Endothelial cell of umbilical vein (primary cell): ENCODE measurements at regions not wholly inside any gene's neighbourhood (a gene's known extent, or its start where the extent isn't known, plus 50 kb on each side); places are given as distances from the start of the nearest gene placed in this dataset.

Experiments
- BruUV-seq: library from RNA; stranded (reverse); fragments of 400-500 nt; replicated peaks from 2 replicates; lab custom pipeline; 2021; lab: Mats Ljungman, UMichigan
- CTCF ChIA-PET: fragments of 300-600, 350-600 bp; sonication (Branson Sonifier 250); formaldehyde crosslinking; loops from one replicate; lab custom pipeline; 2021; ENCODE audit warnings: antibody characterized with exemption, inconsistent platforms; lab: Charles Lee
- POLR2A ChIA-PET: fragments of 300-600, 350-600 bp; sonication (Branson Sonifier 250); formaldehyde crosslinking; loops from one replicate; lab custom pipeline; 2021; ENCODE audit warnings: antibody characterized with exemption, inconsistent platforms; lab: Charles Lee
- DNase-seq: peaks from one replicate; pipeline ENCODE4 v3.0.0-alpha.2; 2011; ENCODE audit warnings: low read depth, low spot score
- FAIRE-seq: peaks from 2 replicates; lab custom pipeline; 2011; peaks lifted over from hg19 to GRCh38; lab: Jason Lieb, UNC
- H2AFZ ChIP-seq: 2 replicates; pipeline ENCODE4 v1.6.0; 2012; ENCODE audit warnings: low read depth, low read length, control low read depth, inconsistent platforms
- H3K27ac ChIP-seq: 2 replicates; pipeline ENCODE4 v1.5.1; 2011; ENCODE audit warnings: low read depth, mild to moderate bottlenecking, control low read depth, low read length, moderate library complexity; ENCODE audit not compliant: insufficient read depth
- H3K27me3 ChIP-seq, 2 experiments: 2 replicates each; pipeline versions ENCODE4 v1.6.0 to v1.6.1; 2011; ENCODE audit warnings: low read length in 2 of 2, mixed read lengths in 1 of 2; ENCODE audit not compliant: control insufficient read depth in 2 of 2, insufficient read depth in 2 of 2
- H3K36me3 ChIP-seq, 2 experiments: 2 replicates in 1 of 2; 3 replicates in 1 of 2; pipeline ENCODE4 v1.5.1; 2011; ENCODE audit warnings: low read length in 2 of 2, mild to moderate bottlenecking in 1 of 2, moderate library complexity in 1 of 2; ENCODE audit not compliant: control insufficient read depth in 2 of 2, insufficient read depth in 2 of 2; ENCODE audit errors: extremely low read depth in 1 of 2
- H3K4me1 ChIP-seq: 3 replicates; pipeline ENCODE4 v1.5.1; 2011; ENCODE audit warnings: mild to moderate bottlenecking, low read length; ENCODE audit not compliant: control insufficient read depth, insufficient read depth; ENCODE audit errors: extremely low read depth
- H3K4me2 ChIP-seq: 2 replicates; pipeline ENCODE4 v1.6.1; 2011; ENCODE audit warnings: low read length, control low read depth, mixed read lengths; ENCODE audit not compliant: insufficient read depth
- H3K4me3 ChIP-seq, 3 experiments: fragments of 200-600 bp in 1 of 3; sonication (generic), shearing (Covaris generic) in 1 of 3; replicated peaks in 1 of 3; 2 replicates each; pipeline ENCODE4 v1.5.1; 2011 to 2016; ENCODE audit warnings: control low read depth in 3 of 3, low read length in 3 of 3, mild to moderate bottlenecking in 2 of 3, inconsistent platforms in 1 of 3, low read depth in 1 of 3, moderate library complexity in 1 of 3; ENCODE audit not compliant: insufficient read depth in 1 of 3
- H3K79me2 ChIP-seq: 2 replicates; pipeline ENCODE4 v1.6.0; 2012; ENCODE audit warnings: low read length, inconsistent platforms; ENCODE audit not compliant: control insufficient read depth, insufficient read depth
- H3K9ac ChIP-seq: replicated peaks from 2 replicates; pipeline ENCODE3; 2011; ENCODE audit warnings: low read length, control low read depth; ENCODE audit not compliant: insufficient read depth; ENCODE audit errors: extremely low read depth
- H3K9me1 ChIP-seq: replicated peaks from 3 replicates; pipeline ENCODE4 v1.6.0; 2011; ENCODE audit warnings: mild to moderate bottlenecking, low read length; ENCODE audit not compliant: control insufficient read depth, insufficient read depth; ENCODE audit errors: extremely low read depth
- H3K9me3 ChIP-seq: replicated peaks from 2 replicates; pipeline ENCODE4 v1.5.1; 2012; ENCODE audit warnings: low read length, inconsistent platforms; ENCODE audit not compliant: control insufficient read depth, insufficient read depth
- H4K20me1 ChIP-seq: replicated peaks from 2 replicates; pipeline ENCODE3; 2011; ENCODE audit warnings: mild to moderate bottlenecking, low read length; ENCODE audit not compliant: control insufficient read depth, insufficient read depth; ENCODE audit errors: extremely low read depth
- EZH2 ChIP-seq: IDR thresholded peaks from 2 replicates; pipeline ENCODE4 v1.6.1; 2012; ENCODE audit warnings: borderline replicate concordance, low read depth, mild to moderate bottlenecking, moderate library complexity, low read length, inconsistent platforms; ENCODE audit not compliant: severe bottlenecking
- FOS ChIP-seq: IDR thresholded peaks from 2 replicates; pipeline ENCODE4 v1.6.1; 2011; ENCODE audit warnings: mild to moderate bottlenecking, low read length, moderate library complexity, borderline replicate concordance; ENCODE audit not compliant: insufficient read depth
- GATA2 ChIP-seq: IDR thresholded peaks from 2 replicates; pipeline ENCODE4 v1.7.0; 2011; ENCODE audit warnings: low read depth, mild to moderate bottlenecking, moderate library complexity, mixed read lengths, low read length; ENCODE audit not compliant: insufficient read length, insufficient read depth
- JUN ChIP-seq: IDR thresholded peaks from 2 replicates; pipeline ENCODE4 v1.6.1; 2011; ENCODE audit warnings: borderline replicate concordance, low read depth; ENCODE audit not compliant: insufficient read length, insufficient read depth
- MYC ChIP-seq: IDR thresholded peaks from one replicate; pipeline ENCODE4 v1.6.1; 2011; ENCODE audit warnings: mild to moderate bottlenecking, low read depth, low read length
- POLR2A ChIP-seq: IDR thresholded peaks from 2 replicates; pipeline ENCODE4 v1.6.1; 2012; ENCODE audit warnings: low read depth, mild to moderate bottlenecking, control low read depth, low read length
- POLR2AphosphoS5 ChIP-seq: IDR thresholded peaks from 2 replicates; pipeline ENCODE4 v1.6.1; 2012; ENCODE audit warnings: low read depth, mild to moderate bottlenecking, control low read depth, low read length, moderate library complexity; ENCODE audit not compliant: insufficient read depth
- dilution Hi-C: fragments of 300-500 bp; cut with MboI; formaldehyde crosslinking; loops from one replicate; pipeline ENCODE4 v1.15.0; 2019; ENCODE audit warnings: low sequenced_read_pairs; ENCODE audit not compliant: extremely low pct_ligation_motif_present
- intact Hi-C: fragments of 100-400 bp; cut with micrococcal nuclease; formaldehyde crosslinking; loops from one replicate; pipeline ENCODE4 v1.10.0; 2022
- TF ChIP-seq, protein P1 (sequence below): IDR thresholded peaks from 2 replicates; pipeline ENCODE4 v1.6.1; 2011; ENCODE audit not compliant: insufficient read depth, insufficient read length
- TF ChIP-seq, protein P2 (sequence below), 2 donors: IDR thresholded peaks; 1 replicate in 1 of 2; 2 replicates in 1 of 2; pipeline ENCODE4 v1.5.1; 2011; ENCODE audit warnings: low read length in 2 of 2, mild to moderate bottlenecking in 2 of 2, moderate library complexity in 2 of 2, control low read depth in 1 of 2, inconsistent platforms in 1 of 2, low read depth in 1 of 2; ENCODE audit not compliant: insufficient read depth in 1 of 2; ENCODE audit errors: extremely low read depth in 1 of 2

DNA sequence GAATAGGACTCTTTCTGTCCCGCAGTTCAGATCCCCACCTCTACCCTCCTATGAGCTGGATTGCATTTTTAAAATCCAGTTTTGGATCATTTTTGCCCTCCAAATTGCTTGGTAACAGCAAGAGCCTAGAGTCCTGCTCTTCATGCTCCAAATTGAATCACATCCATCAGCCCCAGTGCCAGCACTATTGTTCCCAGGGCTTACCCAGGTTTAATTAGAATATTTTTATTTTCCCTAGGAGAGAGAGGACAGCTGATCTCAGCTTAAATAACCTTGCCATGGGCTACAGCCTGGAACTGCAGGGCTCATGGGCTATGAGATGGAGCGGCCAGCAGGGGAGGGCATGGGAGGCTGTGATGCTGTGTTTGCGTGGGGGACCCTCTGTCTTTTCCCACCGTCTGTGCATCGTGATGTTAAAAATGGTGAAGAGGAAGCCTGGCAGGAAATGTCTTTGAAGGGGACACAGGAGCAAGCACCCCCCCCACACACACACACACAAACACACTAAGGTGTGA is 59.4 kb upstream of the WSCD2 start:
- Histone ChIP-seq H3K79me2 (no peaks in the 10 kb centered on the region), H3K36me3 (no peaks in the 10 kb centered on the region), H4K20me1 (no peaks in the 10 kb centered on the region), H3K9ac (no peak overlapping the region), H2AFZ (no peak overlapping the region), H3K27ac (no peak overlapping the region), H3K27me3 (no peaks in the 10 kb centered on the region), H3K9me3 (no peaks in the 10 kb centered on the region), H3K9me1 (no peaks in the 10 kb centered on the region), H3K4me1 (no peaks in the 10 kb centered on the region), H3K4me3 (no peak overlapping the region), H3K4me2 (no peak overlapping the region)
- FAIRE-seq: no peak
- DNase-seq: no peak
- TF ChIP-seq POLR2A: no peak
- no peak for TF ChIP-seq JUN
- TF ChIP-seq EZH2: no peak
- TF ChIP-seq MYC: no peak
- TF ChIP-seq, protein P1, sequence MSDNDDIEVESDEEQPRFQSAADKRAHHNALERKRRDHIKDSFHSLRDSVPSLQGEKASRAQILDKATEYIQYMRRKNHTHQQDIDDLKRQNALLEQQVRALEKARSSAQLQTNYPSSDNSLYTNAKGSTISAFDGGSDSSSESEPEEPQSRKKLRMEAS: no peak
- TF ChIP-seq POLR2AphosphoS5: no peak
- TF ChIP-seq FOS: no peak
- TF ChIP-seq GATA2: no peak
- TF ChIP-seq, protein P2, sequence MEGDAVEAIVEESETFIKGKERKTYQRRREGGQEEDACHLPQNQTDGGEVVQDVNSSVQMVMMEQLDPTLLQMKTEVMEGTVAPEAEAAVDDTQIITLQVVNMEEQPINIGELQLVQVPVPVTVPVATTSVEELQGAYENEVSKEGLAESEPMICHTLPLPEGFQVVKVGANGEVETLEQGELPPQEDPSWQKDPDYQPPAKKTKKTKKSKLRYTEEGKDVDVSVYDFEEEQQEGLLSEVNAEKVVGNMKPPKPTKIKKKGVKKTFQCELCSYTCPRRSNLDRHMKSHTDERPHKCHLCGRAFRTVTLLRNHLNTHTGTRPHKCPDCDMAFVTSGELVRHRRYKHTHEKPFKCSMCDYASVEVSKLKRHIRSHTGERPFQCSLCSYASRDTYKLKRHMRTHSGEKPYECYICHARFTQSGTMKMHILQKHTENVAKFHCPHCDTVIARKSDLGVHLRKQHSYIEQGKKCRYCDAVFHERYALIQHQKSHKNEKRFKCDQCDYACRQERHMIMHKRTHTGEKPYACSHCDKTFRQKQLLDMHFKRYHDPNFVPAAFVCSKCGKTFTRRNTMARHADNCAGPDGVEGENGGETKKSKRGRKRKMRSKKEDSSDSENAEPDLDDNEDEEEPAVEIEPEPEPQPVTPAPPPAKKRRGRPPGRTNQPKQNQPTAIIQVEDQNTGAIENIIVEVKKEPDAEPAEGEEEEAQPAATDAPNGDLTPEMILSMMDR (IDR thresholded peaks at IDR 0.05; ENCODE audit: extremely low read depth in 1 of 2, insufficient read depth in 1 of 2, low read depth in 1 of 2, low read length in 2 of 2): no peak
- ChIA-PET POLR2A (no interaction called here), CTCF (no interaction called here)
- intact Hi-C loops: no loop called here
- no TSS peak for BruUV-seq
- dilution Hi-C loops: no loop called here
